Heart right ventricle (tissue), 16 donors: ENCODE measurements at regions not wholly inside any gene's neighbourhood (a gene's known extent, or its start where the extent isn't known, plus 50 kb on each side); places are given as distances from the start of the nearest gene placed in this dataset.
A peak's percentile ranks its signal among the peaks of the same experiment; 100 is the strongest.

Experiments
- ATAC-seq, 8 donors: fragments of 200-7000 bp; cut with Tn5 transposase; one replicate each; pipeline ENCODE4 v1.9.1; 2020; ENCODE audit warnings: mild to moderate bottlenecking in 8 of 8, moderate library complexity in 8 of 8, moderate number of reproducible peaks in 1 of 8
- DNase-seq, 2 donors: peaks; one replicate each; pipeline ENCODE4 v3.0.0-alpha.2; 2020
- H3K27ac ChIP-seq, 10 donors: fragments of 200-600 bp; sonication (generic) in 2 of 10; one replicate each; pipeline versions ENCODE4 v1.5.0 to v1.8.0; 2020 to 2022; ENCODE audit warnings: mild to moderate bottlenecking in 3 of 10
- H3K27me3 ChIP-seq, 7 donors: fragments of 200-600 bp; one replicate each; pipeline ENCODE4 v1.8.0; 2021 to 2022; ENCODE audit warnings: mild to moderate bottlenecking in 2 of 7
- H3K36me3 ChIP-seq, 9 donors: fragments of 200-600 bp; sonication (generic) in 1 of 9; one replicate each; pipeline versions ENCODE4 v1.5.0 to v1.8.0; 2020 to 2022; ENCODE audit warnings: mild to moderate bottlenecking in 2 of 9
- H3K4me1 ChIP-seq, 9 donors: fragments of 200-600 bp; sonication (generic) in 1 of 9; one replicate each; pipeline versions ENCODE4 v1.5.0 to v1.8.0; 2020 to 2022; ENCODE audit warnings: mild to moderate bottlenecking in 4 of 9
- H3K4me3 ChIP-seq, 10 donors: fragments of 200-600 bp; sonication (generic) in 2 of 10; one replicate each; pipeline versions ENCODE4 v1.5.0 to v1.8.0; 2020 to 2022; ENCODE audit warnings: mild to moderate bottlenecking in 7 of 10, moderate library complexity in 2 of 10
- H3K9me3 ChIP-seq, 11 donors: fragments of 200-600 bp in 10 of 11; sonication (generic) in 2 of 11; one replicate each; pipeline versions ENCODE4 v1.5.0 to v1.8.0; 2013 to 2022; ENCODE audit warnings: mild to moderate bottlenecking in 2 of 11, control low read depth in 1 of 11, moderate library complexity in 1 of 11
- WGBS, 2 donors: extraction: QIAGEN DNeasy Blood & Tissue Kit; methylation state at CpG; one replicate each; pipeline ENCODE4 v1.1.7; 2013; ENCODE audit warnings: inconsistent platforms in 1 of 2; 5-methylcytosine and 5-hydroxymethylcytosine counted together
- intact Hi-C, 10 donors: fragments of 100-400 bp; cut with DNase I; formaldehyde crosslinking; loops; one replicate each; pipeline versions ENCODE4 v1.11.1 to v1.14.2; 2022
- TF ChIP-seq, protein P1 (sequence below), 9 donors: fragments of 200-600 bp; sonication (generic) in 2 of 9; IDR thresholded peaks; one replicate each; pipeline versions ENCODE4 v1.5.0 to v1.8.0; 2021 to 2022; ENCODE audit warnings: antibody characterized with exemption in 9 of 9, mild to moderate bottlenecking in 5 of 9, moderate library complexity in 1 of 9
- donor health status: Arrhythmogenic right ventricular cardiomyopathy.
- donor health status: ischemic (EF 13 %, LVEDD 7.1; RV severe dilation, severe dysfunction).
- donor health status: healthy with polysubstance abuse.
- donor health status: DM: no; HTN: yes; CAD: no.
- donor health status: DM: no; HTN: no; CAD: no.
- donor health status: ischemic (EF 25% LVEDD 6.9; RV normal size, moderate dysfunction).
- donor health status: ischemic (EF 25% LVEDD 5.7; RV mildly dilated, moderate dysfunction).
- donor health status: healthy.
- donor health status: DM: yes; HTN: yes; CAD: no.
- donor health status: Ischemic cardiomyopathy.
- donor health status: ischemic (EF 35%, LVEDD 5.7; RV mildly dilated, moderate dysfunction).
- donor health status: nonischemic (EF 11% LVEDD 7.7; RV severe dilation, severe dysfunction).
- donor health status: DM: yes; HTN: yes; CAD: no.
- donor health status: PGD.
- donor health status: ischemic (EF 29% LVEDD 5.4; RV normal size, mild dysfunction).
- donor health status: nonischemic (EF 23%, LVEDD 6.1; RV moderate dilation, normal function).

DNA sequence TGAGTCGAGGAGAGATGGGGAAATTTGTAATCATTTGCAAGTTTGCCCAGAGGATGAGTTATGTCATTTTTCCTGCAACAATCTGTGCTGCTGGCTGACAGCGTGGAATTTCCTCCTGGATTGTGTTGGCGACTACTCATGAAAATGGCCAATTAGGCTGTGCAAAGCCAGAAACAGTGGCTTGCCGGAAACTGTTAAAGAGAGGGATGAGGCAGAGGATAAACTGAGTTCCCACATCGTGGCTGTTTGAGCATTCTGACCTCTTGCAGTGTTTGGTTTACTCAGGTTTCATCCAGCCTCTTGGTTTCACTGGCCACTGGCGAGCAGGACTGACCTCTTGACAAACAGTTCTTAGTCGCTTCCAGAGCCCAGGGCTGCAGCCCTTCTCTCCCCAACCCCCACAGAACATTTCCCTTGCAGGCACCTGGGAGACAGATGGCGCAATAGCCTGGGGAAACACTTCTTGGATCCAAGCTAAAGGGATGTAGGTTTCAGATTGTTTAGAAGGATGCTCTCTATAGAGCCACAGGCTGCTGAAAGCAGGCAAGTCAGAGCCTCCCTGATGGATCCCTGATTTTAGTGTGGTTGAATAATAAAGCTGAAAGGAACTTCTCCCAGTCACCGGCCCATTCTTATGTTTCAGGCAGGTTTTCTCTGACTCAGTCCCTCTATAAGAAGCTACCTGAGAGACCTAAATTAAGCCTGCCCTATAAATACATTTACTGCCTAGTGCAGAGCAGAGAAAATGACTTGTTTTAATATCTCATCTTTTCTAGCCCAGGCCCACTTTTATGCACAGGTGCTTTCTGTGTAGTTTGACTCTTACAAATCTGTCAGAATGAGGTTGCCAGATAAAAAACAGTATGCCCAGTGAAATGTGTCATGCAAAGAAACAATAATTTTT is 92.8 kb upstream of the UBE2E1 start:
- H3K4me3 ChIP-seq = peak overlapping the region in 3 of 10 donors; percentile 10 to 20 (median 13)
- WGBS, 2 donors = 31 to 35% methylated on average over 9 of the region's 9 CpGs
- intact Hi-C loops = no loop called here

GRCh38 chr3:23713641-23714040 is 92.1 kb upstream of the UBE2E1 start:
- no peak overlapping the region for H3K27ac ChIP-seq
- DNase-seq (no peak), ATAC-seq (no peak)
- WGBS, 2 donors = 93 to 94% methylated on average over 4 of the region's 4 CpGs
- H3K4me3 ChIP-seq = no peak overlapping the region
- peaks cover 0 to 35% (median 4%) of the 10 kb centered on the region in 9 donors for H3K4me1 ChIP-seq
- H3K36me3 ChIP-seq = no peaks in the 10 kb centered on the region
- H3K9me3 ChIP-seq = peaks cover 0 to 9% (median 0%) of the 10 kb centered on the region in 11 donors
- H3K27me3 ChIP-seq = no peaks in the 10 kb centered on the region
- TF ChIP-seq, protein P1, sequence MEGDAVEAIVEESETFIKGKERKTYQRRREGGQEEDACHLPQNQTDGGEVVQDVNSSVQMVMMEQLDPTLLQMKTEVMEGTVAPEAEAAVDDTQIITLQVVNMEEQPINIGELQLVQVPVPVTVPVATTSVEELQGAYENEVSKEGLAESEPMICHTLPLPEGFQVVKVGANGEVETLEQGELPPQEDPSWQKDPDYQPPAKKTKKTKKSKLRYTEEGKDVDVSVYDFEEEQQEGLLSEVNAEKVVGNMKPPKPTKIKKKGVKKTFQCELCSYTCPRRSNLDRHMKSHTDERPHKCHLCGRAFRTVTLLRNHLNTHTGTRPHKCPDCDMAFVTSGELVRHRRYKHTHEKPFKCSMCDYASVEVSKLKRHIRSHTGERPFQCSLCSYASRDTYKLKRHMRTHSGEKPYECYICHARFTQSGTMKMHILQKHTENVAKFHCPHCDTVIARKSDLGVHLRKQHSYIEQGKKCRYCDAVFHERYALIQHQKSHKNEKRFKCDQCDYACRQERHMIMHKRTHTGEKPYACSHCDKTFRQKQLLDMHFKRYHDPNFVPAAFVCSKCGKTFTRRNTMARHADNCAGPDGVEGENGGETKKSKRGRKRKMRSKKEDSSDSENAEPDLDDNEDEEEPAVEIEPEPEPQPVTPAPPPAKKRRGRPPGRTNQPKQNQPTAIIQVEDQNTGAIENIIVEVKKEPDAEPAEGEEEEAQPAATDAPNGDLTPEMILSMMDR (IDR thresholded peaks at IDR 0.05) = no peak
- intact Hi-C loops = no loop called here

More for the DNA sequence above, 92.8 kb upstream of the UBE2E1 start:
- Histone ChIP-seq H3K27ac (peak overlapping the region in 6 of 10 donors; percentile 31 to 78 (median 65)), H3K4me1 (peaks cover 0 to 35% (median 4%) of the 10 kb centered on the region in 9 donors), H3K9me3 (peaks cover 0 to 9% (median 0%) of the 10 kb centered on the region in 11 donors), H3K27me3 (no peaks in the 10 kb centered on the region), H3K36me3 (no peaks in the 10 kb centered on the region)
- peak in 1 of 2 donors; percentile 63 for DNase-seq
- TF ChIP-seq, protein P1 (IDR thresholded peaks at IDR 0.05) = peak in 5 of 9 donors; percentile 20 to 53 (median 43)
- ATAC-seq = peak; percentile 71 to 86 (median 78)

GRCh38 chr3:23720059-23720458 is 85.7 kb upstream of the UBE2E1 start:
- TF ChIP-seq, protein P1 (IDR thresholded peaks at IDR 0.05) = no peak
- Histone ChIP-seq H3K4me1 (peaks cover 0 to 6% (median 0%) of the 10 kb centered on the region in 9 donors), H3K9me3 (peaks cover 0 to 10% (median 0%) of the 10 kb centered on the region in 11 donors), H3K4me3 (no peak overlapping the region), H3K27me3 (no peaks in the 10 kb centered on the region), H3K36me3 (no peaks in the 10 kb centered on the region), H3K27ac (no peak overlapping the region)
- intact Hi-C loops = no loop called here
- ATAC-seq (no peak), DNase-seq (no peak)
- WGBS, 2 donors = 95 to 98% methylated on average over 2 of the region's 2 CpGs

- peaks cover 0 to 6% (median 0%) of the 10 kb centered on the region in 9 donors for H3K4me1 ChIP-seq
- no peak overlapping the region for H3K4me3 ChIP-seq
- DNase-seq = no peak
- H3K27ac ChIP-seq = no peak overlapping the region
- WGBS, 2 donors = 89 to 96% methylated on average over 2 of the region's 2 CpGs
- H3K27me3 ChIP-seq = no peaks in the 10 kb centered on the region
- no peaks in the 10 kb centered on the region for H3K36me3 ChIP-seq
- TF ChIP-seq, protein P1 (IDR thresholded peaks at IDR 0.05) = no peak
- peaks cover 0 to 10% (median 0%) of the 10 kb centered on the region in 11 donors for H3K9me3 ChIP-seq
- no peak for ATAC-seq
- intact Hi-C loops = no loop called here
Measured at GRCh38 chr3:23720885-23721284, 84.9 kb upstream of the UBE2E1 start.
